ENCODE measurements at regions not wholly inside any gene's neighbourhood (a gene's known extent, or its start where the extent isn't known, plus 50 kb on each side); places are given as distances from the start of the nearest gene placed in this dataset.

- TF ChIP-seq, protein P1, sequence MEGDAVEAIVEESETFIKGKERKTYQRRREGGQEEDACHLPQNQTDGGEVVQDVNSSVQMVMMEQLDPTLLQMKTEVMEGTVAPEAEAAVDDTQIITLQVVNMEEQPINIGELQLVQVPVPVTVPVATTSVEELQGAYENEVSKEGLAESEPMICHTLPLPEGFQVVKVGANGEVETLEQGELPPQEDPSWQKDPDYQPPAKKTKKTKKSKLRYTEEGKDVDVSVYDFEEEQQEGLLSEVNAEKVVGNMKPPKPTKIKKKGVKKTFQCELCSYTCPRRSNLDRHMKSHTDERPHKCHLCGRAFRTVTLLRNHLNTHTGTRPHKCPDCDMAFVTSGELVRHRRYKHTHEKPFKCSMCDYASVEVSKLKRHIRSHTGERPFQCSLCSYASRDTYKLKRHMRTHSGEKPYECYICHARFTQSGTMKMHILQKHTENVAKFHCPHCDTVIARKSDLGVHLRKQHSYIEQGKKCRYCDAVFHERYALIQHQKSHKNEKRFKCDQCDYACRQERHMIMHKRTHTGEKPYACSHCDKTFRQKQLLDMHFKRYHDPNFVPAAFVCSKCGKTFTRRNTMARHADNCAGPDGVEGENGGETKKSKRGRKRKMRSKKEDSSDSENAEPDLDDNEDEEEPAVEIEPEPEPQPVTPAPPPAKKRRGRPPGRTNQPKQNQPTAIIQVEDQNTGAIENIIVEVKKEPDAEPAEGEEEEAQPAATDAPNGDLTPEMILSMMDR (IDR thresholded peaks at IDR 0.05; ENCODE audit: low read length) = no peak
- no peak for TF ChIP-seq EZH2 (IDR thresholded peaks at IDR 0.05; ENCODE audit: borderline replicate concordance, low read length)
- no peaks in the 10 kb centered on the region for H3K4me1 ChIP-seq (ENCODE audit: insufficient read depth, low read length, severe bottlenecking)
- no peak overlapping the region for H3K4me2 ChIP-seq (ENCODE audit: low read length)
- no peaks in the 10 kb centered on the region for H3K9me2 ChIP-seq (ENCODE audit: low read depth, low read length)
- no peaks in the 10 kb centered on the region for H4K20me1 ChIP-seq (ENCODE audit: insufficient read depth, low read length)
- H3K79me2 ChIP-seq (ENCODE audit: insufficient read depth, low read length) = no peaks in the 10 kb centered on the region
- H3K27me3 ChIP-seq (ENCODE audit: insufficient read depth, low read length) = no peaks in the 10 kb centered on the region
- no peaks in the 10 kb centered on the region for H3F3A ChIP-seq (ENCODE audit: insufficient read depth, low read length)
- H3K4me3 ChIP-seq (ENCODE audit: low read depth, low read length, poor library complexity, severe bottlenecking) = no peak overlapping the region
- H3K36me3 ChIP-seq (ENCODE audit: insufficient read depth, low read length) = no peaks in the 10 kb centered on the region
- no peak overlapping the region for H2AFZ ChIP-seq (ENCODE audit: low read length)
- no peaks in the 10 kb centered on the region for H3K9me3 ChIP-seq (ENCODE audit: low read length)
- H3K9ac ChIP-seq (ENCODE audit: low read length) = no peak overlapping the region
- no peak overlapping the region for H3K27ac ChIP-seq (ENCODE audit: low read depth, low read length, poor library complexity, severe bottlenecking)
These were observed 72.9 kb upstream of the RGS4 start for GRCh38 chr1:162996261-162996660.

GRCh38 chr1:162994921-162995320, 74.2 kb upstream of the RGS4 start:
- Histone ChIP-seq H3K4me1 (ENCODE audit: insufficient read depth, low read length, severe bottlenecking) (no peaks in the 10 kb centered on the region), H3K9me2 (ENCODE audit: low read depth, low read length) (no peaks in the 10 kb centered on the region), H3K9ac (ENCODE audit: low read length) (no peak overlapping the region), H3F3A (ENCODE audit: insufficient read depth, low read length) (no peaks in the 10 kb centered on the region), H3K27ac (ENCODE audit: low read depth, low read length, poor library complexity, severe bottlenecking) (no peak overlapping the region), H3K4me3 (ENCODE audit: low read depth, low read length, poor library complexity, severe bottlenecking) (no peak overlapping the region), H3K4me2 (ENCODE audit: low read length) (no peak overlapping the region), H3K27me3 (ENCODE audit: insufficient read depth, low read length) (no peaks in the 10 kb centered on the region), H3K36me3 (ENCODE audit: insufficient read depth, low read length) (no peaks in the 10 kb centered on the region), H3K79me2 (ENCODE audit: insufficient read depth, low read length) (no peaks in the 10 kb centered on the region), H3K9me3 (ENCODE audit: low read length) (no peaks in the 10 kb centered on the region), H2AFZ (ENCODE audit: low read length) (no peak overlapping the region), H4K20me1 (ENCODE audit: insufficient read depth, low read length) (no peaks in the 10 kb centered on the region)
- TF ChIP-seq, protein P1 (IDR thresholded peaks at IDR 0.05; ENCODE audit: low read length) = no peak
- no peak for TF ChIP-seq EZH2 (IDR thresholded peaks at IDR 0.05; ENCODE audit: borderline replicate concordance, low read length)

GRCh38 chr1:162993846-162994245, 75.3 kb upstream of the RGS4 start:
- Histone ChIP-seq H3K4me2 (ENCODE audit: low read length) (no peak overlapping the region), H3K27me3 (ENCODE audit: insufficient read depth, low read length) (no peaks in the 10 kb centered on the region), H3K4me1 (ENCODE audit: insufficient read depth, low read length, severe bottlenecking) (no peaks in the 10 kb centered on the region), H3K27ac (ENCODE audit: low read depth, low read length, poor library complexity, severe bottlenecking) (no peak overlapping the region), H3K4me3 (ENCODE audit: low read depth, low read length, poor library complexity, severe bottlenecking) (no peak overlapping the region), H3K9me2 (ENCODE audit: low read depth, low read length) (no peaks in the 10 kb centered on the region), H3F3A (ENCODE audit: insufficient read depth, low read length) (no peaks in the 10 kb centered on the region), H3K9ac (ENCODE audit: low read length) (no peak overlapping the region), H3K36me3 (ENCODE audit: insufficient read depth, low read length) (no peaks in the 10 kb centered on the region), H4K20me1 (ENCODE audit: insufficient read depth, low read length) (no peaks in the 10 kb centered on the region), H3K9me3 (ENCODE audit: low read length) (no peaks in the 10 kb centered on the region), H2AFZ (ENCODE audit: low read length) (no peak overlapping the region), H3K79me2 (ENCODE audit: insufficient read depth, low read length) (no peaks in the 10 kb centered on the region)
- TF ChIP-seq, protein P1 (IDR thresholded peaks at IDR 0.05; ENCODE audit: low read length) = no peak
- TF ChIP-seq EZH2 (IDR thresholded peaks at IDR 0.05; ENCODE audit: borderline replicate concordance, low read length) = no peak
